Cardiac fibroblast (primary cell): ENCODE measurements at regions not wholly inside any gene's neighbourhood (a gene's known extent, or its start where the extent isn't known, plus 50 kb on each side); places are given as distances from the start of the nearest gene placed in this dataset.

Experiments
- DNase-seq, 2 donors: peaks; one replicate each; pipeline versions ENCODE4 v3.0.0 to v3.0.0-alpha.2; 2010; ENCODE audit warnings: low read depth in 2 of 2
- H3K4me3 ChIP-seq, 2 donors: replicated peaks in 1 of 2; 1 replicate in 1 of 2; 2 replicates in 1 of 2; pipeline ENCODE4 v1.5.1; 2011; ENCODE audit warnings: low read depth in 2 of 2, low read length in 2 of 2, mild to moderate bottlenecking in 2 of 2, moderate library complexity in 1 of 2
- CTCF ChIP-seq: IDR thresholded peaks from one replicate; pipeline ENCODE4 v1.5.1; 2011; ENCODE audit warnings: low read depth, mild to moderate bottlenecking, low read length, inconsistent platforms

- no peak overlapping the region for H3K4me3 ChIP-seq
- TF ChIP-seq CTCF = no peak
- no peak for DNase-seq
Measured at GRCh38 chr7:106572394-106573124, 88.4 kb downstream of the CCDC71L start.

- no peak for DNase-seq
- TF ChIP-seq CTCF = no peak
- no peak overlapping the region for H3K4me3 ChIP-seq
Measured at GRCh38 chr7:106571563-106571962, 89.4 kb downstream of the CCDC71L start.

DNA sequence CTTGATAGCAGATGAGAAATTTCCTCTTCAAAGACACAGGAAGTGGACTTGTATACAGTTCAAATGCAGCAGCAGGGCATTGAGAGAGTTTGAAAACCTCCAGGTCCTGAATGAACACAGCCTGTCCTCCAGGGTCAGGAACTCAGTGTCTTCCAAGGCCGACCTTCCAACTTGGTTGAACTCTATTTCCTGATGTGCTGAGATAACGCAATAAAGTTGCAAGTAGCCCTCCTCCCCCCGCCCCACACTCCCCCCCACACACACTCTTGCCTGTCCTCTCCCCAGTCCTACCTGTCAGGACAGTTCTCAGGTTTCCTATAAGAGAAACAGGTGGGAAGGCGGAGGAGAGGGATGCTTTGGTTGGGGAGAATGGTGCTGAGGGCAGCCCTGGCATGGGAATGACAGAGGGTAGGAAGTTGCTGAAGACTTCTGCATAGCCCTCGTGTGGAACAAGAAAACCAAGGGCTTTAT lies 90.0 kb downstream of the CCDC71L start:
- TF ChIP-seq CTCF = no peak
- no peak overlapping the region for H3K4me3 ChIP-seq
- DNase-seq = no peak

DNA sequence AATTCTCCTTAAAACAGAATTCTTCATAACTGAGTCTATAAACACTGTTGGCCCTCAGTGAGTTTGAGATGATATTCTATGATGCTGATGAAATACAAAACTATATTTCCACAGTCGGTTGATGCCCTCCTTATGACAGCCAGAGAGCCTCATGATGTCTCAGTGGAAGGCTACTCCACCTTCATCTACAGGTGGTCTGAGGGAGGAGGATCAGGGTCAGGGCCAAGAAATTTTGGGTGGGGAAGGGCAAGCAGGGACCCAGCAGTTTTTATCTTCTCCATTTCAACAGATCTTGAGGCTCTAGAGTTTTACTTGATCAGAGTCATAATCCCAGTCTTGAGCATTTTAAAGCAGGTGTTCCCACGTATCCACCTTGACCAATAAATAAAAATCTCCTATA lies 90.8 kb downstream of the CCDC71L start:
- no peak overlapping the region for H3K4me3 ChIP-seq
- no peak for TF ChIP-seq CTCF
- no peak for DNase-seq

DNA sequence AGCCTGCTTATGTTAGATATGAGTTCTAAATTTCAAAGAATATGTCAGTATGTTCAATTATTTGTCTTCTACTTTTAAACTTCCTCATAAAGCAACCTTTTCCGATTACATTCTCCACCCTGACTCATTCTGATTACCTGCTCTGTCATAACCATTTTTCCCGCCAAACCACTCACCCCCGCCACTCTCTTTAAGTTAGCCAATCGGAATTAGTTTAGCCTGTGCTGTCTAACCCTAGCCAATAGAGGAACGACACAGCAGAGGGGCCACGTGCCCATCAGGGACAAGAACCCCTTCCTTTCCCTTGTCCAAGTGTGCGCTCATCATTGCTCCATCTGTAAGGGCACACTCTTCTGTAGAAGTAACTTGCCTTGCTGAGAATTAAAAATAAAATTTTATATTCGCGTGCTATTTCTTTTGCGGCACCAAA lies 91.4 kb downstream of the CCDC71L start:
- no peak for DNase-seq
- H3K4me3 ChIP-seq = no peak overlapping the region
- TF ChIP-seq CTCF = no peak

DNA sequence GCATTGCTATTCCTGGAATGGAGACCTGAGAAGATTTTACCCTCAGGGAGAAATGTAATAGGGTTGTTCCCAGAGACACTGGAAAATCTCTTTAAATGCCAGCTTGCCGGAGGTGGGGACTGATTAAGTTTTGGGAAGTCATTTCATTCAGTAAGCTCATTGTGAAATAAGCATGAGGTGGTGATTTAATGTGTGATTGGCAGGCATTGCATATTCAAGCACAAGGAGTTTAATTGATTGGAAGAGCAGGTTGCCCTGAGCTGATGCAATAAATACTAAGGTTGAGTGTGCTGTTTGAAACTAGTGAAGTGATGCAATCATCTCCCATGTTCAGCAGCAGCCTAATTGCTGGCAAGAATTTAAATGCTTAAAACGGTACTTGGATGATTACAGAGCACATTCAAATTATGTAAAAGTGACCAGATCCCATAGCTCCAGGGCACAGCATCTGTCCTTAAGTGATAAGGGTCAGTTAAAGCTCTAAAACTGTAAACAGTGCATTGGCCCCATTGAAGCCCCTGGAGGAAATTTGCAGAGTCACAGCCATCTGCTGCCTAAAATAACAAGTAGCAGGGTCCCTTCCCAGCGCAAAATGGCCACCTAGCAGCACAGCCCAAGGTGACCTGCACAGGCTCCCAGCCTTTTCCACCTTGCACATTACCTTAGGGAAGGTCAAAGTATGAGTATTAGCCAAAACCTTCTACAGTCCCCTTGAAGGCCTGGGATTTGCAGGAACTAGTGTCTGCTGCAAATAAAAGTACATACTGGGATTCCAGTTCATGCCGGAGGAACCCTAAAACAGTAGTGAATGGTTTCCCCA lies 92.1 kb downstream of the CCDC71L start:
- peak; percentile 80 to 86 for DNase-seq

More for the DNA sequence above, 92.1 kb downstream of the CCDC71L start:
- no peak for TF ChIP-seq CTCF
- no peak overlapping the region for H3K4me3 ChIP-seq
